Medulla oblongata (tissue), 1 donor: ENCODE measurements at regions not wholly inside any gene's neighbourhood (a gene's known extent, or its start where the extent isn't known, plus 50 kb on each side); places are given as distances from the start of the nearest gene placed in this dataset.

Experiments
- DNase-seq: peaks from one replicate; pipeline ENCODE4 v3.0.0-alpha.2; 2015; ENCODE audit errors: extremely low spot score

DNA sequence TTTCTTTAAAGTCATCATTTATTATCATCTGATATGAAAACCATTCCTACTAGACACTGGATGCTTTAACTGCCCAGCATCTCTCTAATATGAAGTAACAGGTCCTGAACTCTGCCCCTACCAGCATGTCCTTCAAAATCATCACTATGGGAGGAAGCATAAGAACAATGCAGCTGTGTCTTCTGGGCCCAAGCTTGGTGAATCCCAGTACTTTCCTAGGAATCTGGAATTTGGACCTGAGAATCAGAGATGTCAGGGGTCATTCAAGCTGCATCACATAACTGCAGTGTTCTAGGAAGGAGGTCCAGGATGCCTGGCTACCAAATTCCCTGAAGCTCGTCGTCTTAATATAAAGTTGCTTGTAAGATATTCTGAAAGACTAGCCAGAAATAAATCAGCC lies 182.7 kb downstream of the AHR start:
- no peak for DNase-seq

DNA sequence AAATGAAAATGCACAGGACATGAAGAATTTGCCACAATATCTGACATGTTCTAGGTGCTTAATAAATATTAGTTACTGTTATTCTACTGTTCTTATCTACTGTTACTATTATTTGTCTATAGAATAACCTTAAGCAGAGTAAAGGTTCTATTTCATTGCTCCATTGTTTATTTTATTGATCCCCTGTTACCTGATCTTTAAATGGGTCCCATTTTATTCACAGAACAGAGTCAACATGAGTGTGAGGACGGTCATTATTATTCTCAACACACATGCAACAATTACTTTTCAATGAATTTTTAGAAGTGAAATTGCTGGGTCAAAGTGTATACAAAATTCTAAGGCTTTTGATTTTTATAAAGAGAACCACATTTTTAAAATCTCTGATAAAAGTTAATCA lies 186.9 kb downstream of the AHR start:
- no peak for DNase-seq

DNA sequence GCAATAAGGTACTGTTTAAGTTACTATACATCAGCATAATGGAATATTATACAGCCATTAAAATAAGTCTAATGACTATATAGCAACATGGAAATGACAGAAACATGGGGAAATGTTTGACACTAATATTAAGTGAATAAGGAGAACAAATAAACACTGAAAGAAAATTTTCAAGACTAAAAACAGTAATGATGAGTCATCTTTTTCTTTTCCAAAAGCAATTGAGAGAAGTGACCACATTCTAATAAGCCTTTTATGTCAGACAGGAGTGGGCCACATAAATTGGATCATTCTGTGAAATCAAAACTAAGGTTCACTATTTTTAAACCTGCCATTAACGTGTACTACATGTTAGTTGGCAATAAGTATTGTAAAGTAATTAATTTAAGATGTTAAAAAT lies 187.5 kb downstream of the AHR start:
- no peak for DNase-seq

DNA sequence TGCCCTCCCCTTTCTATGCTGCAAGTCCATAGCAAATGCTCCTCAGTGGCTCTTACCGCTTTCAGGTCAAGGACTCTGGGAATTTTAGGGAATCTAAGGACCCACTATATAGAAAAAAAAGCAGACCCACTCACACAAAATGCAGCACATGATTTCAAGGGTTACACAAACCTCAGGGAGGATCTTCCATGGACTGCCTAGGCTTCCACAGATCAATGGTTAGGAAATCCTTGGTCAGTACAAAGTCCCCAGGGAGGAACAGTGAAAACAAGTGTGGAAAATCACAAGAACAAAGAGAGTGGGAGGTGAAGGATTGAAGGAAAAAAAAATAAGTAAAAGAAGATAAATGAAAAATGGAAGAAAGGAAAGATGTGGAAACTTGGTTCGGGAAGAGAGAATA lies 188.4 kb downstream of the AHR start:
- DNase-seq, result no peak

DNA sequence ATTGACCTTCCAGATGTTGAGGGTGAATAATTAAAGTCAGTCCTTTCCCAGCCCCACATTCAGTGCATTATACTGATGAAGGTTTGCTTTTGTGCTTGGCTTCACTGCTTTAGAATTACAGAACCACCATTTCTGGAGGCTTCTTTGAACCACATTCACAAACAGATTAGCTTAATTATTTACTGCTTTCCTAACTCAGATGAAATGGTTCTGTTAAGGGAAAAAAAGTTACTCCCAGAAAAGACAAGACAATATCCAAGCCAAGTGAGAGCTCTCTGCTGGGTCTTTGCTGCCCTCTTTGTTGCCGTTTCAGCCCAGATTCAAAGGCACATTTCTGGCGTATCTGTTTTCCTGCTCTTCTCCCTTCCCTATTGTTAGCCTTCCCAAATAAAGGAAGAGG lies 188.9 kb downstream of the AHR start:
- DNase-seq, result no peak

DNA sequence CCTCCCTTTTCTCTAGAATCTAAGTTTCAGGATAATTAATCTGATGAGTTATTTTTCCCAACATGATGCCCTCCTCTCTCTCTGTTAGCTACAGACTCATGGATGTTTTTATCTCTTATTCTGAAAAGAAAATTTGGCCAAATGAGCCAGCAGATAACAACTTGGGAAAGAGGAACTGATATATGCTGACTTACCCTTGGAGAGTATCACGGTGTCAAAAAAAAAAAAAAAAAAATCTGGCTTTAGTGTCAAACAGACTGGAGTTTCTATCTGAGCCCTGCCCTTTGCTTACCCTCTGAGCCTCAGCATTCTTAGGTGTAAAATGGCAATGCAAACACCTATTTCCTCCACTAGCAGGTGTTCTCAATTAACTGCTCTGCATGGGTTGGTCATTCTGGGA lies 190.4 kb downstream of the AHR start:
- no peak for DNase-seq

DNA sequence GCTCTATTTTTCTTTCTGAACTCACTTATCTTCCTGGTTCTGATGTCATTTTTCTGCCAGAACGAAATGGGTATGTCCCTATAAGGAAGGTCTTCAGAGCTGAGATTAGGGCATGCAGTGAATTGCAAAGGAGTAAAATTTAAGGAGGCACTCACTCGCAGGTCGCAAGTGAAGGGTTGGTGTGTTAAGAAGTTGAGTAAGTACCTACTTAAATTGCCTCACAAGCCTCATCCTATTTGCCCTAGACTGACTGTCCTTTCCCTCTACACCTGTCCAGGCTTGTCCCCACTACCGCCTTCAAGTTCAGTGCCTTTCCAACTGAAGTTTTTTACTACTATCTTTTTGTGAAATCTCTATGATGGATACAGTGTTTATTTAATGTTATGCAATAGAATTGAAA lies 191.5 kb downstream of the AHR start:
- no peak for DNase-seq

DNA sequence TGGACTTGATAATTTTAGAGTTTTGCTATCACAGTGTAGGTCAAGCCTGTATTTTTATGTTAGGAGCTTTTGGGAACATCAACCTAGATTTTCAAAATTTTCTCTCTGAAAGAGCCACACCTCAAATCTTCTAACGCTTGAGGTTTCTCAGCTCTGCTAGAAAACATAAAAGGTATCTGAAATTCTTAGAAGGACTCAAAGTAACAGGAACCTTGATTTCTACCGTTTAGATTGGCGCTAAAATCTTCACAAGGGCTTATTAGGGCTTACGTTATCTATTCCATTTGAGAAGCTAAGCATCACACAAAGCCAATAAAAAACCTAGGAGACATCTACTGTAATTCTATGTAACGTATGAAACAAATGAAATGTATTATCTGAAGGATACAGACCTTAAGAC lies 192.4 kb downstream of the AHR start:
- no peak for DNase-seq

DNA sequence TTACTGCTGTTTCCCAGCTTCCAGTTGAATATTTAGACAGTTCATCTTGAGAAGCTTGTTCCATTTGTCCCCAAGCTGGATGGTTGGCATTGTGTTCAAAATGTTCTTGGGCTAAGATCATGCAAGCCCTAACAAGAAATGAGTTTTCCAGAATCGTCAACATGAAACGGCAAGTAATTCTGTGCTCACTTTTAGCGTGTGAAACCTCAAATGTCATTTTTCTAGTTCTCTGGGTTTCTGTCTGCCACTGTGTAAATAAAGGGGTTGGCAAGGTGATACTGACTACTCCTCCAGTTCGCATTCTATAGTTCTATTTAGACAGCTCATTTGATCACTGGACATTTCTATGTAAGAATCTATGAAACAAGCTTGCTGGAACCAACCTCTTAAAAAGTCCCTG lies 194.0 kb downstream of the AHR start:
- no peak for DNase-seq

DNA sequence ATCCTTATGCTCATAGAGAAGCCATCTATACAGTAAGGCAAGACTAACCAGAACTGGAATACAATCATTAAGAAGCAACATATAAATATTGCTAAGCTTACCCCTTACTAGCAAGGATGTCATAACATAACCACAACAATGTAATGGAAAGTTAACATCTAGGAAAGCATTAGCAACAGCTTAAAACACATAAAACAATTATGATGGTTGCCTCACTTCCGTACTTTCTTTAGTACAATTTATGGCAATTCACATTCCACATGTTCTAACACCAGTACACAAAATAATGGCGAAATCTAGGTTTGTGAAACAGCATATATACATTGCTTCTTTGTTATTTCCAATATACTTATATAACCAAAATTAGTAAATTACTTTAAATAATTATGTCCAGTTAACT lies 195.0 kb downstream of the AHR start:
- DNase-seq, result no peak

DNA sequence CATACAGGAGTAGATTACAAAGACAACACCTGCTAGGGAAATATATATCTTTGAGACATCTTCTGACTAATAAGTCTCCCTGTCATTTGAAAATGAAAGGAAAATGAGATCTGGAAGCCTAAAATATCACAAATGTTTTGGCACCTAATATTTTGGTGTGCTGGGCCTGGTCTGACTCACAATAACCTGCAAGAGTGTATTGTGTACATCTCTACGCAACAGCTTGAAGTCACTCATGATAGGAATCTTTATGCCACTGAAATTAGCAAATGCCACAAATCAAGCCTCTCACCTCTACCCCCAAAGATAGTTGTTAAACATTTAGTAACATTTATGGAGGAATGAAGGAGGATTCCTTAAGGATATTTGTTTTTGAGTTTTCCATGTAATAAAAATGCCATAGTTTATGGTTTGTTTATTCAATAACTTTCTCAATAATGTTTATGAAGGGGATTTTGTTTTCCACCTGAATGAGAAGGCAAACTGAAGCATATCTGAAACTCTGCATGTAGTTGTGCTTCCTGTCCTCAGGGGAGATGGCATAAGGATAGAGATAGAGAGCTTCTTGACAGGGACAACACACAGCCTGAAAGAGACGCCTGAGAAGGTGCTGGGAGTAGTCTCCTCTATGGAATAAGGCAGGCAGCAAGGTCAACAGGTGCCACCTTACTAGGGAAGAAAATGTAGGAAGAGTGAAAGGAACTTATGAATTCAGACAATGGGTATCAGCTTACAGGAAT lies 197.4 kb downstream of the AHR start:
- no peak for DNase-seq

DNA sequence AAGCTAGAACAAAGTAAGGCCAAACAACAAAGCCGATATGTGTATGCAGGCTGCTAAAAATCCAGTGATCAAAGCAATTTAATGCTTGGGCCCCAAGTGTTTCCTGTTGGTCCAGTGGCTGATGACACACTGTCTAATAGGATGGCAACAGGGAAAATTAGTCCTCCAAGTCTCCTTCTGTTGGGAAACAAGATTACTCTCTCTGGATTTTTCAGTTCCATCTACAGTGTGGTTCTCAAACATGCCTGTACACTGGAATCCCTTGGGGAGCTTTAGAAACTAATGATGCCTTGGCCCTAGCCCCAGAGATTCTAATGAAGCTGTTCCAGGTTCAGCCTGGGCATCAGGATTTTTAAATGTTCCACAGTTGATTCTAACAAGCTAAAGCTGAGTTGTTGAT lies 198.7 kb downstream of the AHR start:
- DNase-seq, result no peak

DNA sequence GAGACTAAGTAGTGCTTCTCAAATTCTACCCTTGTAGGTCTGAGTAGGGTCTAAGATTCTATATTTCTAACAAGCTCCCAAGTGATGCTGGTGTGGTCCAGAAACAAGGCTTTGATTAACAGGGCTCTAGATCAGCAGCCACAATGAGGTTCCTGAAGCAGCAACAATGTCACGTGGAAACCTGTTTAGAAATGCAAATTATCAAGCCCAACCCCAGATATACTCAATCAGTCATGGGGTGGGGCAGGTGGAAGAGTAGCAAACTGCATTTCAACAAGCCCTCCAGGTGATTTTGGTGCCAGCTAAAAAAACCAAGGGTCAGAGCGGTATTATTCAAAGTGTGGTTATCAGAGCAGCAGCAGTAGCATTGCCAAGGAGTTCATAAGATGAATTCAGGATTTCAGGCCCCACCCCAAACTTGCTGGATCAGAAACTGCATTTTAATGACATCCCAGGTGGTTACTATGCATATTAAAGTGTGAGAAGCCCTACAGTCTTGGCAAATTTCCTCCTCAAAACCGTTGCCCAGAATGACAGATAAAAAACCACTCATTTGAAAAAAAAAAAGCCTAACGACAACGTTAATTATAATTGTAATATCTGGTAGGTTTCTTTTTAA lies 199.2 kb downstream of the AHR start:
- no peak for DNase-seq

DNA sequence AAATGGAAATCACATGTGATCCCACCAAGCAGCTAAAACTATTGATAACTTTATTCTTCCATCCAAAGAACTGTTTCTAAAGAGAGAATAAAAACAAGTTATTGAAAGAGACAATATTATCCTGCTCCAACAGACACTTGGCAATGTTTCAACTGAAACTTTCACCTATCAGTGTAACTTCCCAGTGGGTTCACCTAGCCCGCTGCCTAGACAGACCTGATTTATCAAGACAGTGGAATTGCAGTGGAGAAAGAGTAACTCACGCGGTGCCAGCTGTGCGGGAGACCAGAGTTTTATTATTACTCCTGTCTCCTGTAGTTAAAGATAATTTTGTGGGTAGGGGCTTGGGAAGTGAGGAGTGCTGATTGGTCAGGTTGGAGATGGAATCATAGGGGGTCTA lies 199.8 kb downstream of the AHR start:
- DNase-seq, result no peak

DNA sequence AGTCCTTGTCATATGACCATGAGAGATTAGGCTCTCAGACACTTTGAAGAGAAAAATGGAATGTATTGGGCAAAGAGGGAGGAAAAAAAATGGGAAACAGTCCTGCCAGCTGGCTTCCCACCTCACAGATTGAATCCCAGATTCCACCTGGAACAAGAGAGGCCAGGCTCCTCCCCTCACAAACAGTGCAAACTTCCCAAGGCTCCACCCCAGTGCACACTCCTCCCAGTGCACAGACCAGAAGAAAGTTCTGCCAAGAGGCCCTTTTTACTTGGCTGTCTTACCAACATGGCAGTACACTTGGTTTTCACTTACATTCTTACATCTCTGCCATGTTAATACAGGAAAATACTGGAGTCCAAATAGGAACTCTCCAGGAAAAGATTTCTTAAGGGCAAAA lies 202.3 kb downstream of the AHR start:
- no peak for DNase-seq

DNA sequence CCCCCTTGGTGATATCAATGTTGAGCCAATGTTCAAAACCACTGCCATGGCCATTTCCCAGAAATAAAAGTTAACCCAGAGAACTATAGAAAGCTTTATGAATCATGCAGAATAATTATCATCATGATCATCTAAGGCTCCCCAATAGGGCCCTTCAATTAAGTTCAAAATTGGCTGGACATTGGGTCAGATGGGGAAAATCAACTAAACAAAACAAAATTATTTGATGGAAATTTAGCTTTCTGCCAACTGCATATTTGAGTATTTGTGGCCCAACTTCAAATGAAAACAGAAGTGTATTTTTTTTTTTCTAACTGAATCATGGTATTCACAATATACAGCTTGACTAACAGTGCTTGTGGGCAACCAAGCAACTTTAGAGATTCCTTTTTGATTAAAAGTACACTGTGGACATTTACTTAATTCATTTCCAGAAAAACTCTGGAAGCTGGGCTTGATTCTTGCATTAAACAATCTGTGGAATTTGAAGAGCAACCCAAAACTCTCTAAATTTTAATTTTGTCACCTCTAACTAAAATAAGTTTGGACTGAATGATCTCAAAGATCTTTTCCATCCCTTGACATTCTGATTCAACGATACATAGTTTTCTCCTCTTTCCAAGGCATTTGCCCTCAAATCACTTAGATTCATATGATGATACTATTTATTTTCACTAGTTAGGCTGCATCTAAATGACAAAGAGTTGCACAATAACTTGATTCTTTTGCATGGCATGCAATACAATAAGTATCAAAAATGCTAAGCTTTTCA lies 203.2 kb downstream of the AHR start:
- DNase-seq, result no peak

DNA sequence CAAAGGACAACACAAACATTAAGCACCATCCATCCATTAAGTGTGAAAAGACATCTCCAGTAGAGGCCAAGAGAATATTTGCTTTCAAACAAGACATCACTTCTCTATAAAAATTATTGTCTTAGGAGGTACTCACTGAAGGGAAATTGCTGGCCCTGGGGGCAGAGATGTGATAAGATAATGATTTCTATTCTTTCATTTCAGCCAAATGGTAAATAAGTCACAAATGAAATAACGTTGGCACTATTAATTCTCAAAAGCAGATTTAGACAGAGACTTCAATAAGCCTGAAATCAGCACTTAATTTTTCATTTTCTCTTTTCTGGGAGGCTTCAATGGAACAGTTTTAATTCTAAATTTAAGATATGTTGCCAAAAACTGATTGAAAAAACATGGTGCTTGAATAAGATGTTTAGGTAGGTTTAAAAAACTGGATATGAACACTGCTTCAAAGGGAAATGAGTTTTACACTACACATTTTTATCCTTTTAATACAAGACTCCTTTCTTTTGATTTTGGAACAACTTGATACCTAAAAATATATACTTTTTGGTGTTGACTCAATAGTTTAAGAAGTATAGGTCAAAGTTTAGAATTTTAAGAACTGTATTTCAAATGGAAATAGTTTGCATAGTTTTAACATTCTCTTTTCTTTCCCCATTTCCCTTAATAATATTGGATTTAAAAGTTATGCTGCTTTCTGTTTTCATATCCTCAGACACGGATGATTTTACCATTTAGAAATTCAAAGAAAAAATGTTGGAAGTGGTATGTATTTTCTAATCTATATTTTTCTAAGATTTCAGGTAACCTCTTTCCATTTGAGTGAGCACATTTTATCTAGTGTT lies 204.0 kb downstream of the AHR start:
- no peak for DNase-seq

DNA sequence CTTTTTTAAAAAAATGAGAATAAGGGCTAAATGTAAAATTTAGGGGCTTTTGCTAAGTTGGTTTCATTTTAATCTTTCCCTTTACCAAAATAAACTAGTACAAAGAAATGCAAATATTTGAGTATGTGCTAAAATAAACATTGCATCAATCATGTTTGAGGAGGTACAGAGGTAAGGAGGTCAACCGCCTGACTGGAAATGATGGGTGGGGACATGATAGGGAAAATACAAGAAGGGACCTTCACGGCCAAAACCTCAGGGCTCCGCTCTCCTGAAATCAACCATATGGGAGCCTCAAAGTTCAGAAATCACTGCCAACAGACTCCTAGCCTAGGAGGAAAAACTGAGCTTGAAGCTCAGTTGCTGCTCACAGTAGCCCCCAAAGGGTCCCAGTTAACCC lies 207.6 kb downstream of the AHR start:
- DNase-seq, result no peak

DNA sequence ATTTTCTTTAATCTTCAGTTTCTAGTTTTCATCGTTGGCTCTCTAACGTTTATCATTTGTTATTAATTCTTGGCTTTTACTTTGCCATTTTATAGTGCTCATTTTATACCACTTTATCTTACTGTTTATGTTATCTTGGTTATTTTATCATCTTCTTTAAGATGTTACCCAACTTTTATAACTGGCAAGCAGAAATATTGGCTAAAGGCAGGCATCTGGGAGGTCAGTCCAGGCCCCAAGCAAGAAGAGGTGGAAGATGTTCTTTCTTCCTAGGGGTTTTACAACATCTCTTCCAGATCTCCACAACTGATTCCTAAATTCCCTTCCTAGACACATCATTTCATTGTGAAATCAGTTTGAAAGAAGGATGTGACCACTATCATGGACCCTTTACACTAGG lies 208.1 kb downstream of the AHR start:
- DNase-seq, result no peak

DNA sequence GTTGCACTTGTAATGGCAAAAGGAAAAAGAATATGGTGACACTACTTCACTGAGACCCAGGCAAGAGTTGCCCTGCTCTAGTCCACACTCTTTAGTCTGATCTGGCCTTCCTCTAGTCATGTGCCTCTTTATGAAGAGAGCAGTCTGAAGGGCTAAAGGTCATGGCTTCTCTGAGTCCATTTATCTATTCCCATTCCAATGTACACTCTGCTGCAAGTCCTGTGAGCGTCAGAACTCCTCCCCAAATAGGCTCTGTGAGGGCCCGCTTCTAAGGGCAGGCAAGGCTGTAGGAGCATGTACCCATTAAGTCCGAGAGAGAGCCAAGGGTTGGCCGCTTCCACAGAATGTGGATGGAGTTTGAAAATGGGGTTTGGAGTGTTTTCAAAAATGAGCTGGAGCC lies 209.3 kb downstream of the AHR start:
- no peak for DNase-seq

DNA sequence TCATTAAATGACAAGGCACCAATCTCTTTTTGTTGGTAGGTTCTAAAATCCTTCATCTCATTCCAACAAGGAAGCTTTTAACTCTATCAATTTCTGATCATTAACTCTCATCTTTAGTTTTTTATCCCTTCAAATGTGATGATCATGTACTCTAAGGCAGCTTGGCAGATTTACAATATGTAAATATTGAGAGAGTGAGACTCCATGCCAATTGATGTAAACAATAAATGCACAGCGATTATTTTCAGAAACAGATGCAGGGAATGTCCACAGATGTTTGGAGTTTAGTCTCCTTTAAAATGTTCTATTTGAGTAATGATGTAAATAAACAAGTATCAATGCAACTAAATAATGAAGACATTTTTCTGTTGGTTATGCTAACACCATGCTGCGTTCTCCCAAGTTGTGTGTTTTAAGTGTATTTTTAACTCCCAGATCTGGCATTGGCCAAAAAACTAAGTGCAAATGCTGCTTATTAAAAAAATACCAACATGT lies 213.8 kb downstream of the AHR start:
- no peak for DNase-seq

DNA sequence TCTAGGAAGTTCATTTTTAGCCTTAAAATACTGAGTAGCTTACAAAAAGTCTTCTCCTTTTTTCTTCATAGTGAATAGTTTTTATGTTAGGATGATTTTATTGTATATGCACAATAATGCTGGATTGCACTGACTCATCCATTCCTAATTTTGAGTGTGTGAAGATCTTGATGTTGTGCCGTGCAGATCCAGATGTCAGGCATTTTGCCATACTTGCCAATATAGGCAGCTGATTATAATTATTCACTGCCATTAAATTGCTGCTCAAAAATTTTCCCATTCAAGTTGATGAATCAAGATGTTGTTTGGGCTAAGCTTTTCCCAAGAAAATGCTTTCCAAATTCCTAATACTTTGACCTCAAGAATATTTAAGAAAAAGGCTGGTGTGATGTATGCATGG lies 218.3 kb downstream of the AHR start:
- DNase-seq, result no peak
